SIG-M5 treated with dmso at 0.1 percent for 504 hours (cell line): ENCODE measurements at regions not wholly inside any gene's neighbourhood (a gene's known extent, or its start where the extent isn't known, plus 50 kb on each side); places are given as distances from the start of the nearest gene placed in this dataset.

Experiments
- DNase-seq: peaks from one replicate; lab custom pipeline; 2025; ENCODE audit not compliant: unreplicated experiment; lab: John Stamatoyannopoulos, UW

DNA sequence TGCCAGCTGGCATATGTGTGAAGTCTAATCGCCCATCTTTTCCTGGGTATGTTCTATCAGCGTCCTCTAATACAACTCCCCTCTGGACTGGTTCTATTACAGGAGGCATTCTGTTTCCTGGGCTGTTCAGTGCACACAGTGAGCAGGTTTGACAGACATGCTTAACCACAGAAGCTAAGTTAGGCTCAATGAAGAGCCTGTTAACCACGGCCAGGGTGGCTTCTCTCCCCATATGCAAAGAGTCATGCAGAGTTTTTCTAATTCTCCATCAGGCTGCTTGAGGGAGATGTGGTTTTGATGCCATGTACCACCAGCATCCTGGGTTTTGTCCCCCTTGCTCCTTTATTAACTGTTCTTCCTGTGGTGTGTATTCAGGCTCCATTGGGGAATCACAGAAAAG lies 57.2 kb upstream of the ALOX12 start:
- no peak for DNase-seq

DNA sequence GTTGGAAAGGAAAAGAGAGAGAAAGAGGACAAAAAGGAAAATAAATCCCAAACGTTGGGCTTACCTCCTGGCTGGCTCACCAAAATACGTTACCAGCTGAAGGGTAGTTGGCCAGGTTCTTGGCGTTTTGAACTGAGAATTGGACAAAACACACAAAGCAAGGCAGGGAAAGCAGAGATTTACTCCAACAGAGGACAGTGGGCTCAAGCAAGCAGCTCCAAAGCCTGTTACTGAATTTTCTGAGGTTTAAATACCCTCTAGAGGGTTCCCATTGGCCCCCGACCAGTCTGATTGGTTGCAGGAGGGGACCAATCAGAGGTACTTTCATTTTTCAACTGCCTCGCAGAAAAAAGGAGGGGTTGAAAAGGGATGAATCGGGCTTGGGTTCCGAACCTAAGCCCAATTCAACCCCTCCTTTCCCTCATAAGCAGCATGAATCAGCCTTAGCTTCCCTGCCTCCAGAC lies 55.6 kb upstream of the ALOX12 start:
- no peak for DNase-seq

- DNase-seq = no peak
Observed at GRCh38 chr17:6941989-6942388, 53.9 kb upstream of the ALOX12 start.

DNA sequence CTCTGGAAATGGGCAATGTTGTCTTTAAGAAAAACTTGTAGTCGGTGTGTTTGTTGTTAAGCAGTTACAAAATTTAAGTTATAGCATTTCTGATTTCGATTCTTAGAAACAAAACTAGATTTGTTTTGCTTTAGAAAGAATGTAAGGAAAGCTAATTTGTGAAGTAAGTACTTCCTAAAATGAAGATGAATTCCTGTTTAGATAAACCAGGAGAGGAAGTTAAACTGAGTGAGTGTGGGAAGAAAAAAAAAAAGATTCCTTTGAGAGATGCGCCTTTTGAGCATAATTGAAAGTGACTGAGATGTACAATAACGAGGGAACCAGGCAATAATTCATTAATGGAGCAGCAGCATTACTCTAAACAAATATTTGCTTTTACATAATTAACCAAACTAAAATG lies 52.4 kb upstream of the ALOX12 start:
- no peak for DNase-seq
